ENCODE measurements at regions not wholly inside any gene's neighbourhood (a gene's known extent, or its start where the extent isn't known, plus 50 kb on each side); places are given as distances from the start of the nearest gene placed in this dataset.

DNA sequence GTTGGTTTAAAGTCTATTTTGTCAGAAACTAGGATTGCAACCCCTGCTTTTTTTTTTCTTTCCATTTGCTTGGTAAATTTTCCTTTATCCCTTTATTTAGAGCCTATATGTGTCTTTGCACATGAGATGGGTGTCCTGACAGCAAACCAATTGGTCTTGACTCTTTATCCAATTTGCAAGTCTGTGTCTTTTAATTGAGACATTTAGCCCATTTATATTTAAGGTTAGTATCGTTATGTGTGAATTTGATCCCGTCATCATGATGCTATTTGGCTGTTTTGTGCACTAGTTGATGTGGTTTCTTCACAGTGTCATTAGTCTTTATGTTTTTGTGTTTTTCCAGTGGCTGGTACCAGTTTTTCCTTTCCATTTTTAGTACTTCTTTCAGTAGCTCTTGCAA lies 127.7 kb upstream of the ZNF267 start:
- TF ChIP-seq FOXM1 (IDR thresholded peaks at IDR 0.05; ENCODE audit: borderline replicate concordance, low read depth) (no peak), CREB1 (IDR thresholded peaks at IDR 0.05; ENCODE audit: low read depth) (no peak), YY1 (IDR thresholded peaks at IDR 0.05; ENCODE audit: low read depth) (no peak)

DNA sequence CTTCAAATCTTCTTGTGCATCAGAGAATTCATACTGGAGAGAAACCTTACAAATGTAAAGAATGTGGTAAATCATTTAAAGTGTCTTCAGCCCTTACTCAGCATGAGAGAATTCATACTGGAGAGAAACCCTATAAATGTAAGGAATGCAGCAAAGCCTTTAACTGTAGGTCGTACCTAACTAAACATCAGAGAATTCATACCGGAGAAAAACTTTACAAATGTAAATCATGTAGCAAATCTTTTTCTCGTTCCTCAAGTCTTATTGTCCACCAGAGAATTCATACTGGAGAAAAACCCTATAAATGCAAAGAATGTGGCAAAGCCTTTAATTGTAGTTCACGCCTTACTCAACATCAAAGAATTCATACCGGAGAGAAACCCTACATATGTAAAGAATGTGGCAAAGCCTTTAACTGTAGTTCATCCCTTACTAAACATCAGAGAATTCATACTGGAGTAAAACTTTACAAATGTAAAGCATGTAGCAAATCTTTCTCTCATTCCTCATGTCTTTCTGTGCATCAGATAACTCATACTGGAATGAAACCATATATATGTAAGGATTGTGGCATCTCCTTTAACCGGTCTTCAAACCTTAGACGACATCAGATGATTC lies 118.5 kb upstream of the ZNF267 start:
- TF ChIP-seq RAD21 (IDR thresholded peaks at IDR 0.05; ENCODE audit: low read depth) (no peak), ZBTB7A (IDR thresholded peaks at IDR 0.05; ENCODE audit: low read depth) (no peak), TCF12 (IDR thresholded peaks at IDR 0.05; ENCODE audit: low read depth) (no peak), NFIC (IDR thresholded peaks at IDR 0.05) (no peak), CREB1 (IDR thresholded peaks at IDR 0.05; ENCODE audit: low read depth) (no peak)

- TF ChIP-seq TAF1 (IDR thresholded peaks at IDR 0.05; ENCODE audit: low read depth): no peak
- no peak for TF ChIP-seq TCF12 (IDR thresholded peaks at IDR 0.05; ENCODE audit: low read depth)
- no peak for TF ChIP-seq CEBPB (IDR thresholded peaks at IDR 0.05)
- TF ChIP-seq MAX (IDR thresholded peaks at IDR 0.05): no peak
- no peak for TF ChIP-seq ZBTB7A (IDR thresholded peaks at IDR 0.05; ENCODE audit: low read depth)
- no peak for TF ChIP-seq EP300 (IDR thresholded peaks at IDR 0.05; ENCODE audit: borderline replicate concordance)
- no peak for TF ChIP-seq CREB1 (IDR thresholded peaks at IDR 0.05; ENCODE audit: low read depth)
- no peak for TF ChIP-seq TEAD4 (IDR thresholded peaks at IDR 0.05)
- no peak for TF ChIP-seq FOXM1 (IDR thresholded peaks at IDR 0.05; ENCODE audit: borderline replicate concordance, low read depth)
- no peak for TF ChIP-seq NFIC (IDR thresholded peaks at IDR 0.05)
- TF ChIP-seq RAD21 (IDR thresholded peaks at IDR 0.05; ENCODE audit: low read depth): no peak
- TF ChIP-seq, protein P1, sequence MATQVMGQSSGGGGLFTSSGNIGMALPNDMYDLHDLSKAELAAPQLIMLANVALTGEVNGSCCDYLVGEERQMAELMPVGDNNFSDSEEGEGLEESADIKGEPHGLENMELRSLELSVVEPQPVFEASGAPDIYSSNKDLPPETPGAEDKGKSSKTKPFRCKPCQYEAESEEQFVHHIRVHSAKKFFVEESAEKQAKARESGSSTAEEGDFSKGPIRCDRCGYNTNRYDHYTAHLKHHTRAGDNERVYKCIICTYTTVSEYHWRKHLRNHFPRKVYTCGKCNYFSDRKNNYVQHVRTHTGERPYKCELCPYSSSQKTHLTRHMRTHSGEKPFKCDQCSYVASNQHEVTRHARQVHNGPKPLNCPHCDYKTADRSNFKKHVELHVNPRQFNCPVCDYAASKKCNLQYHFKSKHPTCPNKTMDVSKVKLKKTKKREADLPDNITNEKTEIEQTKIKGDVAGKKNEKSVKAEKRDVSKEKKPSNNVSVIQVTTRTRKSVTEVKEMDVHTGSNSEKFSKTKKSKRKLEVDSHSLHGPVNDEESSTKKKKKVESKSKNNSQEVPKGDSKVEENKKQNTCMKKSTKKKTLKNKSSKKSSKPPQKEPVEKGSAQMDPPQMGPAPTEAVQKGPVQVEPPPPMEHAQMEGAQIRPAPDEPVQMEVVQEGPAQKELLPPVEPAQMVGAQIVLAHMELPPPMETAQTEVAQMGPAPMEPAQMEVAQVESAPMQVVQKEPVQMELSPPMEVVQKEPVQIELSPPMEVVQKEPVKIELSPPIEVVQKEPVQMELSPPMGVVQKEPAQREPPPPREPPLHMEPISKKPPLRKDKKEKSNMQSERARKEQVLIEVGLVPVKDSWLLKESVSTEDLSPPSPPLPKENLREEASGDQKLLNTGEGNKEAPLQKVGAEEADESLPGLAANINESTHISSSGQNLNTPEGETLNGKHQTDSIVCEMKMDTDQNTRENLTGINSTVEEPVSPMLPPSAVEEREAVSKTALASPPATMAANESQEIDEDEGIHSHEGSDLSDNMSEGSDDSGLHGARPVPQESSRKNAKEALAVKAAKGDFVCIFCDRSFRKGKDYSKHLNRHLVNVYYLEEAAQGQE (IDR thresholded peaks at IDR 0.05; ENCODE audit: low read depth): no peak
Measured at GRCh38 chr16:31764103-31764502, 109.5 kb upstream of the ZNF267 start.

DNA sequence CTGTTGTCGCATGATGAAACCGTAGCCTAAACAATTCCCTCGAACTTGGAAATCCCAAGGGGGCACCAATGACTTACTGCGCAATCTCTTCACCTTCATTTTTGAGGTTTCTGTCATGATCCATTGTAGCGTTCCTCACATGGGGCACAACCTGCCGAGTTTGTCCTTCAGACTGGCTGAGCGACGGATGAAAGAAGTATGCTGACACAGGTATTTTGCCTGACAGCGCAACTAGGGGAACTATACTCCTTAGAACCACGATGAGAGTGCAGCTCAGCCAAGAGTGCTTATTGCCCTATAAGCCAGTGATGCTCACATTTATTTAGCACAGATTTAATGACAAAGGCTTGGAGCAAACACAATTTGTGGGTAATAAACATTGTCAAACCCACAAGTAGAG lies 106.3 kb upstream of the ZNF267 start:
- TF ChIP-seq FOXM1 (IDR thresholded peaks at IDR 0.05; ENCODE audit: borderline replicate concordance, low read depth) (no peak), TCF12 (IDR thresholded peaks at IDR 0.05; ENCODE audit: low read depth) (no peak), TEAD4 (IDR thresholded peaks at IDR 0.05) (no peak), YY1 (IDR thresholded peaks at IDR 0.05; ENCODE audit: low read depth) (no peak), USF1 (IDR thresholded peaks at IDR 0.05) (no peak), NFIC (IDR thresholded peaks at IDR 0.05) (no peak), CEBPB (IDR thresholded peaks at IDR 0.05) (no peak), MAX (IDR thresholded peaks at IDR 0.05) (no peak), ZBTB7A (IDR thresholded peaks at IDR 0.05; ENCODE audit: low read depth) (no peak)
- TF ChIP-seq, protein P1 (IDR thresholded peaks at IDR 0.05; ENCODE audit: low read depth): no peak

- TF ChIP-seq CEBPB (IDR thresholded peaks at IDR 0.05) (no peak), EP300 (IDR thresholded peaks at IDR 0.05; ENCODE audit: borderline replicate concordance) (no peak), TAF1 (IDR thresholded peaks at IDR 0.05; ENCODE audit: low read depth) (no peak), CREB1 (IDR thresholded peaks at IDR 0.05; ENCODE audit: low read depth) (no peak), YY1 (IDR thresholded peaks at IDR 0.05; ENCODE audit: low read depth) (no peak), NFIC (IDR thresholded peaks at IDR 0.05) (no peak), TCF12 (IDR thresholded peaks at IDR 0.05; ENCODE audit: low read depth) (no peak), USF1 (IDR thresholded peaks at IDR 0.05) (no peak), RAD21 (IDR thresholded peaks at IDR 0.05; ENCODE audit: low read depth) (no peak)
- TF ChIP-seq, protein P1 (IDR thresholded peaks at IDR 0.05; ENCODE audit: low read depth): no peak
Measured at GRCh38 chr16:31780342-31780741, 93.3 kb upstream of the ZNF267 start.

Data from Ishikawa (cell line).